Ovary (tissue), 3 donors: ENCODE measurements at regions not wholly inside any gene's neighbourhood (a gene's known extent, or its start where the extent isn't known, plus 50 kb on each side); places are given as distances from the start of the nearest gene placed in this dataset.

Experiments
- CTCF ChIP-seq, 3 donors: fragments of 450-650 bp in 2 of 3; fragments of 200-600 bp in 1 of 3; IDR thresholded peaks; one replicate each; pipeline versions ENCODE4 v1.5.1 to v1.8.0; 2016 to 2022; ENCODE audit warnings: antibody characterized with exemption in 3 of 3, mild to moderate bottlenecking in 1 of 3
- POLR2A ChIP-seq: fragments of 450-650 bp; IDR thresholded peaks from one replicate; pipeline ENCODE4 v1.6.1; 2017; ENCODE audit warnings: antibody characterized with exemption, mild to moderate bottlenecking, moderate library complexity
- donor health status: DM: no; HTN: no; CAD: no.

- TF ChIP-seq POLR2A: no peak
- no peak for TF ChIP-seq CTCF (IDR thresholded peaks at IDR 0.05)
These were observed 214.2 kb upstream of the PCDH10 start for GRCh38 chr4:132934911-132935310.
